ENCODE measurements at regions not wholly inside any gene's neighbourhood (a gene's known extent, or its start where the extent isn't known, plus 50 kb on each side); places are given as distances from the start of the nearest gene placed in this dataset.

- no peak for TF ChIP-seq SRF (IDR thresholded peaks at IDR 0.05; ENCODE audit: low read depth, low read length)
- TF ChIP-seq KMT2A (CRISPR knock-in tag; IDR thresholded peaks at IDR 0.05) = no peak
- no peak for TF ChIP-seq PCBP2 (optimal IDR thresholded peaks at IDR 0.05; ENCODE audit: low read depth, low read length, poor library complexity, severe bottlenecking)
Observed at GRCh38 chr3:166613365-166613764, 766.7 kb downstream of the ZBBX start.

Measured in HepG2 (cell line).